Stimulated activated CD4-positive, alpha-beta T cell treated with anti-CD3 and anti-CD28 coated beads, Interleukin-2, amount 100 ng/mL, for 24 hours (primary cell): ENCODE measurements at regions not wholly inside any gene's neighbourhood (a gene's known extent, or its start where the extent isn't known, plus 50 kb on each side); places are given as distances from the start of the nearest gene placed in this dataset.

Experiments
- DNase-seq, 2 donors: peaks; one replicate each; pipeline ENCODE4 v3.0.0-alpha.2; 2020

GRCh38 chr2:216320852-216321251 is 51.4 kb downstream of the MARCHF4 start:
- DNase-seq = no peak

- DNase-seq = no peak
These were observed 52.5 kb downstream of the MARCHF4 start for GRCh38 chr2:216319771-216320170.

GRCh38 chr2:216318521-216318874 is 53.8 kb downstream of the MARCHF4 start:
- no peak for DNase-seq

GRCh38 chr2:216317831-216318520 is 54.3 kb downstream of the MARCHF4 start:
- no peak for DNase-seq

- DNase-seq = no peak
These were observed 55.5 kb downstream of the MARCHF4 start for GRCh38 chr2:216316743-216317142.

- no peak for DNase-seq
These were observed 56.3 kb downstream of the MARCHF4 start for GRCh38 chr2:216315802-216316603.

- DNase-seq = no peak
These were observed 59.8 kb downstream of the MARCHF4 start for GRCh38 chr2:216312441-216312840.

GRCh38 chr2:216308576-216308975 is 63.7 kb downstream of the MARCHF4 start:
- DNase-seq = no peak

- no peak for DNase-seq
These were observed 64.8 kb downstream of the MARCHF4 start for GRCh38 chr2:216307496-216307895.

- no peak for DNase-seq
These were observed 65.4 kb downstream of the MARCHF4 start for GRCh38 chr2:216306868-216307267.

- DNase-seq = no peak
These were observed 66.7 kb downstream of the MARCHF4 start for GRCh38 chr2:216305574-216305973.

GRCh38 chr2:216302981-216303676 is 69.2 kb downstream of the MARCHF4 start:
- DNase-seq = no peak

- DNase-seq = no peak
These were observed 71.4 kb downstream of the MARCHF4 start for GRCh38 chr2:216300906-216301305.

GRCh38 chr2:216299588-216299987 is 72.7 kb downstream of the MARCHF4 start:
- no peak for DNase-seq

- DNase-seq = no peak
These were observed 73.4 kb downstream of the MARCHF4 start for GRCh38 chr2:216298719-216299495.

GRCh38 chr2:216296856-216297255 is 75.4 kb downstream of the MARCHF4 start:
- DNase-seq = no peak

- DNase-seq = no peak
These were observed 78.0 kb downstream of the MARCHF4 start for GRCh38 chr2:216294305-216294704.

GRCh38 chr2:216293883-216294282 is 78.4 kb downstream of the MARCHF4 start:
- DNase-seq = no peak

- DNase-seq = no peak
These were observed 79.4 kb downstream of the MARCHF4 start for GRCh38 chr2:216292886-216293301.

GRCh38 chr2:216292475-216292874 is 79.8 kb downstream of the MARCHF4 start:
- no peak for DNase-seq

- DNase-seq = no peak
These were observed 82.8 kb downstream of the MARCHF4 start for GRCh38 chr2:216289470-216289869.

GRCh38 chr2:216287251-216287650 is 85.0 kb downstream of the MARCHF4 start:
- DNase-seq = no peak

GRCh38 chr2:216286616-216287231 is 85.6 kb downstream of the MARCHF4 start:
- DNase-seq = no peak
